Stimulated activated CD8-positive, alpha-beta memory T cell treated with anti-CD3 and anti-CD28 coated beads, Interleukin-12 subunit alpha, Interleukin-12 subunit beta, amount 100 ng/mL, for 24 hours (primary cell): ENCODE measurements at regions not wholly inside any gene's neighbourhood (a gene's known extent, or its start where the extent isn't known, plus 50 kb on each side); places are given as distances from the start of the nearest gene placed in this dataset.
"Not testable (repeated sequence)": the region's sequence is repeated elsewhere in the genome, so short reads cannot be mapped to it uniquely, and the experiment has no call there.

Experiments
- DNase-seq: peaks from one replicate; pipeline ENCODE4 v3.0.0-alpha.2; 2020; ENCODE audit errors: extremely low read depth

DNA sequence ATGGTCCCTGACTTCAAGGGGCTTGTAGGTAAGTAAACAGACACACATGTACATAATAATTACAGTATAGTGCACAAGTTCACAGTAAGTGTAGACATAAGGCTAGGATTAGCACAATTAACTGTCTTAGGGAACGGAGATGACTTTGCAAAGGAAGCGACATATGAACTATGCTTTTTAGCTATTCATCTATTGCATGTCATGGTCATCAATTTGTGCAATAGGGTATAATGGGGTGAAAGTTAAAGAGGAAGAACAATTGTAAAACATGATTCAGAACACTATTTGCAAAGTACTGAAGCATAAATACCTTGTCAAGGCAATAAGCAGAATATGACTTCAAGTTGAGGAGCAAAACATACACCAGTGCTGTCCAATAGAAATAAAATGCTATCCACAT, 112.3 kb upstream of the SLC8A1 start:
- DNase-seq = no peak

GRCh38 chr2:40579247-40579646, 127.4 kb upstream of the SLC8A1 start:
- DNase-seq = no peak

DNA sequence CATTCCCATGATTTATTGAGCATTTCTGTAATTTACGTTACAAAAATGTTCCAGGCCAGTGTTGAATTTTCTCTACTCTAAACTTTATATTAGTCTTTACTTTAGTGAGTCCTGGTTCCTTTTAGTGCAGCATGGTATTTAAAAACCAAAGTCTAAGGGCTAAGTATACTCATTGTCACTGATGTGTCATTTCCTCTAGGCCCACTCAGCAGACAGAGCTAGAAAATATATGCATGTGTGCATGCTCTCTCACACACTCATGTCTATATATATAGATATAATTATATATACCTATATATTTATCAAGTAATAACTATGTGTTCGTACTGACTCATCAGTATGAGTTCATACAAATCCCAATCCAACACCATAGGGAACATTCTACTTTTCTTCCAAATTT, 132.5 kb upstream of the SLC8A1 start:
- no peak for DNase-seq

DNA sequence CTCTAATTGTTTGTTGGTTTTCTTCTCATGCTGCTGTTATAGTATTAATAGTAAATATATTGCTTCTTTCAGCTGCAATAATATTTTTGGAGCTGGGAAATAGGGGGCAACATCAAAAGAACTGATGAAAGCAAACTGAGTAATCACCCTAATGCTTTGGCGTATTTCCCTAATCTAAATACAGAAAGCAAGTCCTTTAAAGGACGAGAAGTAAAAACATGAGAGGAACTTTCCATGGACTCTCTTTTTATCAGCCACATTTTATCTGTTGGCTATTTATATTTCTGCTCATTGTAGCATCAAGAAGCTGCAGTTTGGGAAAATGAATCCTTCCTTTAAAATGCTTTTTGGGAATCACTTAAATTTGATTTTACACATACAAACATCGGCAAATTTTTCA, 139.9 kb upstream of the SLC8A1 start:
- no peak for DNase-seq

DNA sequence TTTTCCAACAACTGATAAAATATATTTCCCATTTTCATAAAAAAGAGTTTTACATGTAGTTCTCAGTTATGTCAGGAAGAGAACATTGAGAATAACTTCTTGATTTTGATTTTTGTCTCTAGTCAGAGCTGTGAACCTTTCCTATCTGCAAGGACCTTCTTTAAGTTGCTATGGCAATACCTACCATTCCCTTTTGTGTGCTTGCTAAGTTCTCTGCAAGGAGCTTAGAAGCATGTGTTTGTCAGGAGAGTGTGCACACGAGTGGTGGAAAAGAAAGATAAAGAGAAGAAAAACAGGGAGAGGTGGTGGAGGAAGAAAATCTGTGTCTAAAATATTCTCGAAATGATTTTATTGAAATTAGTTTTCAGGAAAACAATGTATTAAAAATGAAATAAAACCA, 140.3 kb upstream of the SLC8A1 start:
- DNase-seq = no peak

DNA sequence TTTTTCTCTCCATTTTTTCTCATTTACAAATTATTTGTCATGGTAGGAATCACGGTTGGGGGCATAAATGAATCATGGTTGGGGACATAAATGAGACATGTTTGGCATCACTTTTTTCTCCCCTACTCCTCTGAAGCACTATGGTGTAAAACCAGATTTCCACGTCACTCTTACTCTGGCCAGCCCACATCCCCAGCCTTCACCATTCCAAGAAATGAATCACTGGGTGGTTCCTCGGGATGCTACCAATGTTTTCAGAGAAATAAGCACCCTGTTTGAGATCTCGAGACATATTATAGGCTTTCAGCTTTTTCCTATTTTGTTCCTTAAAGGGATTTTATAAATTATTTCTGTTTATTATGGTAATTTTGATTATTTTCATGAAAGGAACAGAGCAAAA, 155.0 kb upstream of the SLC8A1 start:
- DNase-seq = no peak

- DNase-seq = no peak
Observed at GRCh38 chr2:40611196-40611595, 159.3 kb upstream of the SLC8A1 start.

GRCh38 chr2:40625849-40626248, 174.0 kb upstream of the SLC8A1 start:
- DNase-seq = no peak

- no peak for DNase-seq
Observed at GRCh38 chr2:40628556-40628955, 176.7 kb upstream of the SLC8A1 start.

- DNase-seq = no peak
Observed at GRCh38 chr2:40629768-40630434, 178.0 kb upstream of the SLC8A1 start.

GRCh38 chr2:40639320-40639719, 187.4 kb upstream of the SLC8A1 start:
- DNase-seq = no peak

GRCh38 chr2:40642237-40642636, 190.3 kb upstream of the SLC8A1 start:
- DNase-seq = no peak

DNA sequence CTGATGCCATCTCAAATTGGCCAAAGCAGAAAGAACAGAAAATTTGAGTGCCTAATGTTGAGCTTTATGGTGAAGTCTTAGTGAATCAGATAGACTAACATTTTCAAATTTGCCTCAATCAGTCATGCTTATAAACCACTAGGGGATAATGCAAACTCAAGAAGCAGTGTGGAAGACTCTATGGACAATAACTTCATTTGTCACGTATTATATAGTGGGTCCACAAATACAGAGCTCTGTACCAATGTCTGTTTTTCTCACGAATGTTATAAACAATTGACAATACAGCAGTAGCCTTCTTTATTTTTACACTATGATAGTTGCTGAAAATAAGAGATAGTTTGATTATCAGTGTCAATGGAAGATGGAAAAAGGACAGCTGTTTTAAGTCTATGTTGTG, 190.8 kb upstream of the SLC8A1 start:
- no peak for DNase-seq

- no peak for DNase-seq
Observed at GRCh38 chr2:40646642-40647041, 194.8 kb upstream of the SLC8A1 start.

DNA sequence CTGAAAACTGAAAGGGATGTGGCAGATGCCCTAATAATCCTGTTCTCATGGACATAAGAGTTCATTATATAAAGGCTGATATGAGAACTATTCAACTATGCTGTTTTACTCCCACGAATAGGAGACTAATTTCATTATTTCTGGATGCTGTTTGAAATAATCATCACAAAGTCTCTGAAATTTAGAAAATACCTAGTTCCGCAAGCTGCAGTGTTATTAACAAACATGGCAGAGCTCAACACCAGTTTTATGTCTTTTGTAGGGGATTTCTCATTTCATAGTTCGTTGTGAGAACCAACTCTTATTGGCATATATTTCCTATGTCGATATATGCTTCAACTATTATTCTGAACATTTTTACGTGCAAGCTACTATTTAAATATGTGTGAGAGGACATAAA, 200.3 kb upstream of the SLC8A1 start:
- DNase-seq = no peak

GRCh38 chr2:40653829-40654228, 201.9 kb upstream of the SLC8A1 start:
- DNase-seq = no peak

DNA sequence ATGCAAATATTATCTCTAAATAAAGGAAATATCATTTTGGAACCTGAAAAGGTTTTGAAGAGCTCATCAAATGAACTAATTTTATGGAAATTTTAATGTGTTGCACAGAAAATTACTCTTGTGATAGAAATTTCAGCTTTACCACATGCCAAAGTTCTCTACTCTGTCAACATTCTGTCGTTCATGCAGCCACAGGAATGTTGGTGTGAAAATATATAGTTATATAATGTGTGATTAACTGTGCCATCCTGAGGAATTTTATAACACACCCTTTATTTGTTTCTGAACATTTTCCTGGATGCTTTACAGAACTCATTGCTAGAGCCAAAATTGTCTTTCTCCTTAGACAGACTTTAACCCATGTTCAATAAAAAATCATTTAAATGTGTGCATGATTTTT, 202.5 kb upstream of the SLC8A1 start:
- DNase-seq = no peak

GRCh38 chr2:40658941-40659340, 207.1 kb upstream of the SLC8A1 start:
- DNase-seq = no peak

GRCh38 chr2:40665493-40666232, 213.8 kb upstream of the SLC8A1 start:
- no peak for DNase-seq

DNA sequence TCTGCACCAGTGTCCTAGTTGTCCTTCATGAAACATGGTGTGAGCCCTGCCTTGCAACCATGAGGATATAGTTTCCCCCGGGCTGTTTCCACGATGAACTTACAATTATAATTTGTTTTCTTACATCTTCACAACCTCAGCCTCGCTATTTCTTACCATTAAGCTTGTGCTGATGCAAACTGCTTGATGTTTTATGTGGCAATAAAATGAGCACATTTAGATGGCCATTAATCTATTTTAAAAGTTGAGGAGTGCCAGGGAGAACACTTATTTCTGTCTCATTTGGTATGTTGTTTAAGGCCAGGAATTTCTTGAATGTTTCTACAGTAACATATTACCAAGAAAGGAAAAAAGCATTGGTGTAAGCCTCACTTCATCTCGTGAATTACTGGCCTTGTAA, 214.5 kb upstream of the SLC8A1 start:
- DNase-seq = no peak

DNA sequence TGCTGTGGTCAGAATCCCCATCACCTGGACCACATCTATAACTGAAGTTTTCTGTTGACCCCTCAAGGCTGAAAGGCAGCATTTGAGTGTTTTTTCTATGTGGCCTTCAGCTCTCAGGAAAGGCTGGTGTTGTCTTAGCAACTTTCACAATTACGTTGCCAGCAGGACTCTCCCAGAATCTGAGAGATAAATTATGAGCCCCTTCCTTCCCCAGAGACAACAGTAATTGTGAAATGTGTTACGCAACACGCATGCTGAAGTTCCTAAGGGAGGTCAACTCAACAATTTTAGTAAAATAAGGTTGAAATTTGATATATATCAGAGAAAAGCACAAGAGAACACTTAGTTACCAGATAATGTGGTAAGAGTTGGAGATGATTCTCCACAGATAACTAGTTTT, 216.5 kb upstream of the SLC8A1 start:
- DNase-seq = no peak

DNA sequence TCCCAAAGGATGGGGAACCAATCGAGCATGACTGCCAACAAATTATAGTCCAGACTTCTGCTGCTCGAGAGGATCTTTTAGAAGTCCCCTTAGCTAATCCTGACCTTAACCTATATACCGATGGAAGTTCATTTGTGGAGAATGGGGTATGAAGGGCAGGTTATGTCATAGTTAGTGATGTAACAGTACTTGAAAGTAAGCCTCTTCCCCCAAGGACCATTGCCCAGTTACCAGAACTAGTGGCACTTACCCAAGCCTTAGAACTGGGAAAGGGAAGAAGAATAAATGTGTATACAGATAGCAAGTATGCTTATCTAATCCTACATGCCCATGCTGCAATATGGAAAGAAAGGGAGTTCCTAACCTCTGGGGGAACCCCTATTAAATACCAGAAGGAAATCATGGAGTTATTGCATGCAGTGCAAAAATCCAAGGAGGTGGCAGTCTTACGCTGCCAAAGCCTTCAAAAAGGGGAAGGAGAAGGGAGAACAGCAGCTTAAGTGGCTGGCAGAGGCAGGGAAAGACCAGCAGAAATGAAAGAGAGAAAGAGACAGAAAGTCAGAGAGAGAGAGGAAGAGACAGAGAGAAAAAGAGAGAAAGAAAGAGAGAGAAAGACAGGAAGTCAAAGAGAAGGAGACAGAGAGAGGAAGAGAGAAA, 224.4 kb upstream of the SLC8A1 start:
- DNase-seq = not testable (repeated sequence)

DNA sequence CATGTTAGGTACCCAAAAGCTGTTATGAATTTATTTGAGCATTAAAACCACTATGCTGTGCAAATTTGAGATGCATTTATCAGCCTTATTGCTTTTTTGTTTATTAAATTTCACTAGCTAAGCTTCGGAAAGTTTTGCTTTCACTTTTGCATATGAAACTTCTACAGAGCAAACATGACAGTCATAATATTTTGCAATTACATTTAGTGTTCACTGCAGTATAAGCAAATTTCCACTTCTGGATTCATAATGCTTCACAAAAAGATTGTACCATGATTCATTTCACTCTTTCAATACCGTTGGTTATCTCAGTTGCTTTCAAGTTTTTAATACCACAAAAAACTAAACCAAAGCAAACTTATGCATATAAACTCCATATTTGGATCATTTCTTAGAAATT, 228.7 kb upstream of the SLC8A1 start:
- no peak for DNase-seq
